ENCODE measurements at regions not wholly inside any gene's neighbourhood (a gene's known extent, or its start where the extent isn't known, plus 50 kb on each side); places are given as distances from the start of the nearest gene placed in this dataset.
"Not testable (repeated sequence)": the region's sequence is repeated elsewhere in the genome, so short reads cannot be mapped to it uniquely, and the experiment has no call there.

DNA sequence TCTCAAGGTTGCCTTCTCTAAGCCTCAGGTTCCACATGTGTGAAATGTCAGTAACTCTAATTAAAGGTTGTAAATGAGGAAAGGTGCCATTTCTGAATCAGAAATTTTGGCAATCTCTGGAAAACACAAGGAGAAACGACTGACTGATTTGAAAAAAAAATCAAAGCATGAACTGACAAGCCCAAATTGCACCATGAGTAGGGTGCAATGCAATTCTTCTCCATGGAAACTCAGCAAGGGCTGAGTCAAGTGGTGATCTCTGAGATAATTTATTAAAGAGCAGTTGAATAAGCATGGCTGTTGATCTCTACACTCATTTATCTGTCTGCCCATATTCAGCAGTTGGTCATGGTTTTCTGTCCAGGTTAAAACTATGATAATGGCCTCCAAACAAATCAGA, 201.6 kb upstream of the CMC1 start:
- no peak for DNase-seq

GRCh38 chr3:28042095-28042635, 199.3 kb upstream of the CMC1 start:
- no peak for DNase-seq

DNA sequence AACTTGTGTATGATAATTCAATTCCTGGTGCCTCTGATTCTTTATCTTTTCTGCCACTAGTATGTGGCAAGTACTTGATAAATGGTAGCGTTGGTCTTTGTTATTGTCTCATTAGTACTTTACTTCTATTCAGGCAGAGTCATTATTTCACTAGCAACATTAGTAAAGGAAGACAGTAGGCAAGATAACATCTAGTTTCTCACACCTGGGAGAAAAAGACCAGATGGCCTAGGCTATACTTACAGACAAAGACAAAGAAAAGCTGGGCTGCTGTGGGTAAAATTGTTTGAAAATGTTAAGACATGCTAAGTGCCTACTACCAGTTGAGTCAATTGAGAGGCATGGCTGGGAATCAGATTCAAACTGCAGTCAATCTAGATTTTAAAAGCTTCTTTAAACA, 198.7 kb upstream of the CMC1 start:
- no peak for DNase-seq

DNA sequence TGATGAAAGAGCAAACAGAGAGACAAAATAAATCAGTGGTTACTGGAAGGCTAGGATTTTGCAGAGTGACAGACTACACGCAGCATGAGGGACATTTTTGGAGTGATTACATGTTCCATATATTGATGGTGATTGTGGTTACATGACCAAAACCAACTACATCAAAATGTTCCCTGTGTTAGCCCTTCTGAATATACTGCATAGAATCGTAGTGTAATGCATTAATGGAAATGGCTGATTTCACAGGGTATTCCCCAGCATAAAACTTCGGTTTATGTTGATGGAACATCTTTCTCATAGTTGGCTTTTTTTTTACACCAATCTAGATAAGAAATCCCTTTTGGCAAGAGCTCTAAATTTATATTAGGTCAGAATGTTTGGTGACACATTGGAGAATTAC, 191.3 kb upstream of the CMC1 start:
- DNase-seq, result no peak

DNA sequence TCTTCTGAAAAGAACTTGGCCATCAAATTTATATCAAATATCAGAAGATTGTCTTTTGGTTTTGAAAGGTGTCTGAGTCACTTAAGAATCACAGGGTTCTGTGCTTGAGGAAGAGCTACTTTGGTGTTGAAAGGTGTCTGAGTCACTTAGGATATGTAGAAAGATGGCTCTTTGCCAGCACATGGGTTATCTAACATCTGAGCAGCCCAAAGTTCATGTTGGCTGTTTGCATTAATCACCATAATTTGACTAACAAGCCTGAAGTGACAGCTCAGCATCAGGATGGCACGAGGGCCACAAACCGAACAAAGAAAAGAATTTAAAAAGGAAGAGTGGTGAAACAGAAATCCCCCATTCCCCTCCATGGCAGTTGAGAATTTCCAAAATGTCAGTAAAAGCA, 190.5 kb upstream of the CMC1 start:
- peak; percentile 18 for DNase-seq

- DNase-seq, result no peak
Measured at GRCh38 chr3:28053759-28054158, 187.7 kb upstream of the CMC1 start.

GRCh38 chr3:28056806-28057205, 184.6 kb upstream of the CMC1 start:
- no peak for DNase-seq

DNA sequence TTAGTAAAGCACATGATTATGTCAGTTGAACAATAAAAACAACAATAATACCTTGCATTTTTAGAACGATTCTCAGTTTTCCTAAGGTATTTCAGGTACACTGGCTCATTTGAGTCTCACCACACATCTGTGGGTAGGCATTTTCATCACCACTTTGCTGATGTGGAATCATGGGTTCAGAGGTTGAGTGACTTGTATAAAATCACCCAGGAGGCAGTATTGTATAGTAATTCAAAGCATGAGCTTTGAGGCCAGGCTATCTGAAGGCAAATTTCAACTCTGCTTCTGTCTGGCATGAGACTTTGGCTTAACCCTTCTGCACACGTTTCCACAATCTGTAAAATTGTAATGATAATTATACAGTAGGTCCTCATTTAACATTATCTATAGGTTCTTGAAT, 183.9 kb upstream of the CMC1 start:
- DNase-seq, result no peak

DNA sequence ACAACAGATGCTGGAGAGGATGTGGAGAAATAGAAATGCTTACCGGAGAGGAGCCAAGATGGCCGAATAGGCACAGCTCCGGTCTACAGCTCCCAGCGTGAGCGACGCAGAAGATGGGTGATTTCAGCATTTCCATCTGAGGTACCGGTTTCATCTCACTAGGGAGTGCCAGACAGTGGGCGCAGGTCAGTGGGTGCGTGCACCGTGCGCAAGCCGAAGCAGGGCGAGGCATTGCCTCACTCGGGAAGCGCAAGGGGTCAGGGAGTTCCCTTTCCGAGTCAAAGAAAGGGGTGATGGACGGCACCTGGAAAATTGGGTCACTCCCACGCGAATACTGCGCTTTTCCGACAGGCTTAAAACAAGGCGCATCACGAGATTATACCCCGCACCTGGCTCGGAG, 182.2 kb upstream of the CMC1 start:
- DNase-seq, result not testable (repeated sequence)

DNA sequence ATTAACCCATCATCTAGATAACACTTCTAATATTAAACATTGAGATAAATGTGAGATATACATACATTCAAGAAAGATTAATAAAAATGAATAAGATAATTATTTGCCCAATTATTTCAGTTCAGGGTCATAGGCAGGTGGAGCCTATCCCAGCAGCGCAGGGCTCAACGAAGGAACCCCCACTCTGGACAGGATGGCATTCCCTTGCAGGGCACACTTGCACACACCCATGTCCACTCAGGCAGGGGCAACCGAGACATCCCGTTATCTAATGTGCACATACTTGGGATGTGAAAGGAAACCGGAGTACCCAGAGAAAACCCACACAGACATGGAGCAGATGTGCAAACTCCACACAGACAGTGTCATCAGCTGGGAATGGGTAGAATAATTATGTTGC, 175.4 kb upstream of the CMC1 start:
- DNase-seq, result no peak

DNA sequence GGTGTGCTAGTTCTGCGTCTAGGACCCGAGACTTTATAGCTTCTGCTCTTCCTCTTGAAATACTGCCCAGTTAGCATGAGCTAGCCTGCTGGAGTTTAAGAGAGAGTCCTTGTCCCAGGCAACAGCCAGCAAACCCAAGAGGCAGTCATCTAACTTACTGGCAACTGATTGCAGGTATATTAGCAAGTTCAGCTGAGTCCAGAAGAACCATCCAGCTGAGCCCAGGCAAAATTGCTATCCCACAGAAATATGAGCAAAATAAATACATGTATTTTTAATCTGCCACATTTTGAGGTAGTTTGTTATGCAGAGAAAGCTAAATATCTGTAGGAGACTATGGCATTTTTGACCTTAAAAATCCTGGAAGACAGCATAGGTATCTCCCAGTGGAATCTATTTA, 174.4 kb upstream of the CMC1 start:
- no peak for DNase-seq

DNA sequence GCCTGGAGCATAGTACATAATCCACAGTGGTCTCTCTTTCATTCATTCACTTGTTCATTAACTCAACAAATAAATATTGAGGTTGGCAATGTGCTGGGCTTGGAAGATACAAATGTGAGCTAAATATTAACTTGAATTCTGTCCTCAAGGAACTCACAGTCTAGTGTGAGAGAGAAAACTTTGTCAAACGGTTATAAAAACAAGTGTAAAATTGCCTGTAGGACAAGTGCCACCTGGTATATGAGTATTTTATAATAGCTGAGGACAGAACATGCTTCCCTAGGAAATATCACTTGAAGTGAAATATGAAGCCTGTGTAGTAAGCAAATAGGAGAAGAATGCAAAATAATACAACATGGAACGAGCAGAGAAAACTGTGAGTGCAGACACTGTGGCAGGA, 173.1 kb upstream of the CMC1 start:
- DNase-seq, result no peak

DNA sequence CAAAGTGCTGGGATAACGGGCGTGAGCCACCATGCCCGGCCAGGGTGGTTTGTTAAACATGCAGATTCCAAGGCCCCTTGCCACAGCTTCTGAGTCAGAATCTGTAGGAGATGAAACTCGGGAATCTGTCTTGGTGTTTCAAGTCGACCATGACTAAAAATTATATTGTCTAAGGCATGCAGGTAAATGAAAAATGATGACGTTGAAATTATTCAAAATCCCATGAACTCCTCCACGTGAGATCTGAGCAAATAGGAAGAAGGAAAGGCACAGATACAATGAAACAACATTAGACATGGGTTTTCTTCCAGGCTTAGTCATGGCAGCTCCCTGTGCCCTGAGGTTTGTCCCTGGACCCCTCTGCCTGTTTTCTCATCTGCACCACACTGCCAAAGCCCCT, 172.0 kb upstream of the CMC1 start:
- DNase-seq, result no peak

GRCh38 chr3:28076246-28076645, 165.2 kb upstream of the CMC1 start:
- no peak for DNase-seq

DNA sequence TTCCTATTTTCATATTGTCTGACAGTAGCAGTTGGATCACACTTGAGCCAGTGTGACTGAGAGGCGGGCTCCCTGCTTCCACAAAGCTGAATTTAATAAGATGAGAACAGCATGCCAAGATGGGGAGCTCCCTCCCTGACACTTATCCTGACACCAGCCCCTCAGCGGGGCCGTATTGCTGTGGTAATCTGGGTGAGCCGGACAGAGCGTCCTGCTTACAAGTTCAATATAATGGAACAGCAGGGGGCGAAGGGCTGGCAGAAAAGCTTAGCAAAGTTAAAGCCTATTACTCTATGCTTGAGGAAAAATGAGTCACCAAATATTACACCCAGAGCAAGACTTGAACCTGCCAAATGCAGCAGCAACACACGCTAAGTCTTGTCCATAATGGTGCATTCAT, 163.8 kb upstream of the CMC1 start:
- DNase-seq, result no peak

DNA sequence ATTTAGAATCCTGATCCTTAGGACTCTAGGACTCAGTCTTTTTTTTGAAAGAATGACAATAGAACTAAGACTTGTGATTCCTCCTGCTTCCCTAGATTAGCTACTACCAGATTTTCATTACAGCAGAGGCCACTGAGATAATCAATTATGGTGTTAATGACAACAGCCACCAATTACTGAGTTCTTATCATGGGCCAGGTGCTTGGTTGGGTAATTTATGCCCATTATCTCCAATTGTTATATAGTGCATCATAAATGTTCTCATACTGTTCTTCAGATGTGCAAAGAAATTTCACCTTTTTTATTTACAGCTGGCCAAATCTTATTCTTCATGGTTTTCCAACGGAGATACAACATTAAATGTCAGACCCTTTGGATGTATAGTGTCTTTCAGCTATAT, 162.9 kb upstream of the CMC1 start:
- no peak for DNase-seq

DNA sequence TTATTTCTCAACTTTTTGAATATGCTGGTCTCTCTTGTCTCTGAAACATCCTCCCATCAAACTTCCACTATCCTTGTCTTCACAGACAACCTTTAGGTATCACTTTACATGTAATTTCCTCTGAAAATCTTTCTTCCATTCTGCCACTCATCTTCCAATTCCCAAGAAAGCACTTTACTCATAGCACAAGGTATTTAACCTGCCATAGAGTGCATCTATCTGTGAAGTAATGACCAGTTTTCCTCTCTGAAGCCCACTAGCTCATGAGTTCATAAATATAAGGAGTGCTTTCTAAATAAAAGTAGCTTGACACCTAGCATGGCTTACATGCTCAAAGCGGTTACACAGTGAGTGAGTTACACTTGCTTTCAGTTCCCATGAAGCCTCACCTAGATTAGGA, 160.7 kb upstream of the CMC1 start:
- DNase-seq, result no peak

- no peak for DNase-seq
Measured at GRCh38 chr3:28081533-28081947, 159.9 kb upstream of the CMC1 start.

DNA sequence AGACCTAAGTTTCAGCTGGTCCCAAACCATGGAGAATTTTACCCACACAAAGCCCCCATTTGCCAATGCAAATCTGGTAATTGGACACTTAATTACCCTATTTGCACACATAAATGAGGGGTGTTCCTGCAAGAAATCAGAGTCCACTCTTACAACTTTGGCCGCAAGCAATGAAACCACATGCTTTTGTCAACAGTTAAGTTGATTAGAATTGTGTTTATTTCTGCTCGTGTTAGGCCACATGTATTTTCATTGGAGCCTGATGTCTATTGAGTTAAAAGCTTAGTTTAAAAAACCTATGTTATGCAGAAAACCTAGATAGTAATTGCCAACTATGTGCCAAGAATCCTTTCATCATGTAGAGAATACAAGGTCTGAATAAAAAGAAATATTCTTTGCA, 153.8 kb upstream of the CMC1 start:
- no peak for DNase-seq

GRCh38 chr3:28088811-28089526, 152.4 kb upstream of the CMC1 start:
- no peak for DNase-seq

- DNase-seq, result no peak
Measured at GRCh38 chr3:28089527-28089897, 151.9 kb upstream of the CMC1 start.

DNA sequence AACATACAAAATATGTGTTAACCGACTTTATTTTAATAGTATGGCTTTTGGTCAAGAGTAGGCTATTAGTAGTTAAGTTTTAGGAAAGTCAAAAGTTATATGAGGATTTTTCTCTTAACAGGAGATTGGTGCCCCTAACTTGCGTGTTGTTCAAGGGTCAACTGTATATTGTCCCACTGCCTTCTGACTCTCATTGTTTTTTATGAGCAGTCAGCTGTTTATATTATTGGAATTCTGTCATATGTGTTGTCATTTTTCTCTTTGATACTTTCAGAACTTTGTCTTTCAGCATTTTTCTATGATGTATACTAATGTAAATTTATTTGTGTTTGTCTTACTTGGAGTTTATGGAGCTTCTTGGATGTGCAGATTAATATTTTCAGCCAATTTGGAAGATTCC, 142.1 kb upstream of the CMC1 start:
- DNase-seq, result no peak

DNA sequence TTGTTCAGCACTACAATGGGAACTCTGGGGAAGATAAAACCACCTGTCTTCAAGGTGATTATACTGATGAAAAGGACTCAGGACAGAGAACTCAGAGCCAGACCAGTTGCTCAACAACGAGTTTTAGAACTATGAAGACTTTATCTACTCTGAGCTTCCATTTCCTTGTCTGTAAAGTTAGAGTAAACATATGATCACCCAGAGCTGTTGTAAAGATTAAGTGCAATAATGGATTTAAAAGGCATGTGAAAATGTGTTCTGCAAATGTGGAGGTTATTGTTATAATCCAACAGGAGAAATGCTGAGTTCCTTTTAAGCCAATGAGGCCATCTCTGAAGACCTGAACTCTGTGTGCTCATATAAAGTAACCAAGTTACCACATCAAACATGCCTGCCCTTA, 139.7 kb upstream of the CMC1 start:
- no peak for DNase-seq

- no peak for DNase-seq
Measured at GRCh38 chr3:28103861-28104260, 137.6 kb upstream of the CMC1 start.

DNA sequence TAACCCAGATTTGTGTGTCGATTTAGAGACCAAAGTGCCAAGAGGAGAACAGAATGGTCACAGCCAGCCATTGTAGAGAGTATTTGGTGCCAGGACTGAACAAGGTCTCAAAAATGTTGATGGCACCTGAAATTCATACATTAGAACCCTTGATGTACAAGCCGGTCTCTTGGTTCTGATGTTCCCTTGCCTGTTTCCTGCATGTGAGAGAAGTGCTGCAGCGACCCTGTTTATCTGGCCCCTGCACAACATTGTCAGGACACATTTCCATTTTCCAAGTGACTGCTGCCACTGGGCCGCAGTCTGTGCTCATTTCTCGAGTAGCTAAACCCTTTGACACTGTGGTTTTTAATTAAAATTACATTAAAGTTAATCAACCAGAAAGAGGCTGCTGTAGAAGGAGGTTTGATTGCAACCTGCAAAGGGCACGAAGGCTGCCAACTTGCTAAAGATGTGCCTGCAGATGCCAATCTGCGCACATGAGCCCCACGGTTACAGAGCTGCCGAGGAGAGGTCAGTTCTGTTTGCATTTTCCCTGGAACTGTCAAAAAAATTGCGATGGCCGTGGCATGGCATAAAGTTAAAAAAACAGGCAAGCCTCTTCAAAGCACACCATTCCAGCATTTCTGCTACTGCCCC, 136.4 kb upstream of the CMC1 start:
- DNase-seq, result no peak

Data from stimulated activated CD4-positive, alpha-beta T cell treated with anti-CD3 and anti-CD28 coated beads, Interleukin-4, amount 100 ng/mL, for 1 hour (primary cell).